ENCODE measurements at regions not wholly inside any gene's neighbourhood (a gene's known extent, or its start where the extent isn't known, plus 50 kb on each side); places are given as distances from the start of the nearest gene placed in this dataset.

DNA sequence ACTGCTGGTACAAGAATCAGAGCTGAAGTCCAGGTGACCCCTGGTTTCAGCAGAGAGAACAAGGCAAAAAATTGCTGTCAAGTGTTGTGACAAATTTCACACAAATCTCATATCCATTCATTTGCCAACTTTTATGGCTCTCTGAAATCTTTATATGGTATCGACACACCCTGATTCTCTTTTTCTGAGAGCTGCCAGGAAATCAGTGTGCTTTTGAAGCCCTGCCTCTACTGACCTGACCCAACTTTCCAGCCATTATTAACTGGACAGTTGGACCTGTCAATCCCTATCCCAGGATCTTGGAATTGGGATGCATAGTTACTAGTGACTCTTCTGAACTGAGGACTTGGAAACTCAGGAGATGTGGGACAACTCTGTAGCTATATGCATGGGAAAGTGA, 288.2 kb upstream of the GADL1 start:
- no peaks in the 10 kb centered on the region for H3K27me3 ChIP-seq (replicated peaks in 2 of 5; ENCODE audit: control insufficient read depth in 4 of 5, insufficient read depth in 5 of 5, low read length in 4 of 5)
- POLR2A ChIA-PET = no interaction called here
- CTCF ChIA-PET = interaction anchor here (1.3 kb wide), 1 partner anchor 24 kb away, joined by 3 read pairs; no protein-coding TSS in a partner anchor
- H3K4me1 ChIP-seq (ENCODE audit: control extremely low read depth in 1 of 4, control insufficient read depth in 4 of 4, insufficient read depth in 4 of 4, low read length in 3 of 4) = peaks cover 3 to 22% (median 13%) of the 10 kb centered on the region in 4 experiments
- H3K9me3 ChIP-seq (ENCODE audit: control extremely low read depth in 1 of 5, control insufficient read depth in 4 of 5, insufficient read depth in 2 of 5, low read depth in 1 of 5, low read length in 4 of 5) = peaks cover 0 to 2% (median 0%) of the 10 kb centered on the region in 5 experiments
- H3K36me3 ChIP-seq (ENCODE audit: control insufficient read depth in 4 of 4, insufficient read depth in 4 of 4, low read length in 3 of 4) = no peaks in the 10 kb centered on the region
- DNase-seq = no peak
- no peak overlapping the region for H3K27ac ChIP-seq (ENCODE audit: insufficient read depth in 1 of 2, low read depth in 1 of 2, low read length in 2 of 2, poor library complexity in 1 of 2, severe bottlenecking in 2 of 2)
- H3K4me3 ChIP-seq (ENCODE audit: control insufficient read depth in 1 of 7, extremely low read depth in 1 of 7, insufficient read depth in 4 of 7, low read depth in 2 of 7, low read length in 6 of 7) = no peak overlapping the region
- 100% methylated on average over 1 of the region's 1 CpG for WGBS (ENCODE audit: insufficient coverage)

DNA sequence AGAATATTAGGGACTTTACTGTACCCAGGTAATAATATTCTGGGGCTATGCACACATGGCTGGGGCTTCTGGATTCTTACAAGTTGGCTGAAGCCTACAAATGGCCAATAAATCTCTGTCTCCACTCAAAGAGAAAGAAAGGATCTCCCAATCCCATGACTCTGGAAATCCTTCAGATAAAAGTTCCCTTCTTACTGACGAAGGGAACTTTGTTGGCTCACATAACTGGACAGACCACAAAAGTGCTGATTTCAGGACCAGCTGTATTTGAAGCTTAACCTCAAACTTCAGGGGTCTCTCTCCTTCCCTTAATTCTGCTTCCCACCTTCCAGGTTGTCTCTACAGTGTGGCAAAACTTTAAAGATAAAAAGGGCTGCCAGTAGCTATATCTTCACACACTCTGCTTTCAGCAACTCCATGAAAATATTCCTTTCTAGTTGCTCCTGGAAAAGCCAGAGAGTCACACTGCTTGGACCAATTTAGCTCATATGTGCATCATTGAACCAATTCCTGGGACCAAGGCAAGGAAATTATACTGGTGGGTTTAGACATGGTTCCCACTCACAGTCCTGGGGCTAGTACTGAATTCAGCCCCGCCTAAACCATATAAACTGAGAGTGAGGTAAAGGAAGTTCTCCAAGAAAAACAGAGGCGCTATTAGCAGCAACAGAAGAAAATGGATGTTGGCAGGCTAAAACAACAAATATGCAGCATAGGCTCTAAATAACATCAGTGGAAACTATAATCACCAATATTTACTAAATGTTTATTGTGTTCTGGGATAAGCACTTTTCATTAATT, 290.0 kb upstream of the GADL1 start:
- H3K4me3 ChIP-seq (ENCODE audit: control insufficient read depth in 1 of 7, extremely low read depth in 1 of 7, insufficient read depth in 4 of 7, low read depth in 2 of 7, low read length in 6 of 7) = no peak overlapping the region
- no peaks in the 10 kb centered on the region for H3K27me3 ChIP-seq (replicated peaks in 2 of 5; ENCODE audit: control insufficient read depth in 4 of 5, insufficient read depth in 5 of 5, low read length in 4 of 5)
- H3K27ac ChIP-seq (ENCODE audit: insufficient read depth in 1 of 2, low read depth in 1 of 2, low read length in 2 of 2, poor library complexity in 1 of 2, severe bottlenecking in 2 of 2) = no peak overlapping the region
- no peaks in the 10 kb centered on the region for H3K36me3 ChIP-seq (ENCODE audit: control insufficient read depth in 4 of 4, insufficient read depth in 4 of 4, low read length in 3 of 4)
- H3K9me3 ChIP-seq (ENCODE audit: control extremely low read depth in 1 of 5, control insufficient read depth in 4 of 5, insufficient read depth in 2 of 5, low read depth in 1 of 5, low read length in 4 of 5) = peaks cover 0 to 2% (median 0%) of the 10 kb centered on the region in 5 experiments
- ChIA-PET POLR2A (no interaction called here), CTCF (interaction anchor here (0.6 to 1.1 kb wide), 2 partner anchors 48 to 217 kb away, joined by 3 read pairs; no protein-coding TSS in a partner anchor)
- no peak for DNase-seq
- no CpG with 5 or more reads among the region's 3 CpGs for WGBS (ENCODE audit: insufficient coverage)
- H3K4me1 ChIP-seq (ENCODE audit: control extremely low read depth in 1 of 4, control insufficient read depth in 4 of 4, insufficient read depth in 4 of 4, low read length in 3 of 4) = peaks cover 0 to 8% (median 1%) of the 10 kb centered on the region in 4 experiments

GRCh38 chr3:31185062-31185357, 290.5 kb upstream of the GADL1 start:
- CTCF ChIA-PET = interaction anchor here (1.1 to 1.4 kb wide), 2 partner anchors 47 to 106 kb away, joined by 3 read pairs; no protein-coding TSS in a partner anchor
- POLR2A ChIA-PET = no interaction called here
- no peak for DNase-seq
- H3K4me1 ChIP-seq (ENCODE audit: control extremely low read depth in 1 of 4, control insufficient read depth in 4 of 4, insufficient read depth in 4 of 4, low read length in 3 of 4) = peaks cover 0 to 8% (median 1%) of the 10 kb centered on the region in 4 experiments
- H3K9me3 ChIP-seq (ENCODE audit: control extremely low read depth in 1 of 5, control insufficient read depth in 4 of 5, insufficient read depth in 2 of 5, low read depth in 1 of 5, low read length in 4 of 5) = peaks cover 0 to 2% (median 0%) of the 10 kb centered on the region in 5 experiments
- no peak overlapping the region for H3K27ac ChIP-seq (ENCODE audit: insufficient read depth in 1 of 2, low read depth in 1 of 2, low read length in 2 of 2, poor library complexity in 1 of 2, severe bottlenecking in 2 of 2)
- no peaks in the 10 kb centered on the region for H3K27me3 ChIP-seq (replicated peaks in 2 of 5; ENCODE audit: control insufficient read depth in 4 of 5, insufficient read depth in 5 of 5, low read length in 4 of 5)
- H3K36me3 ChIP-seq (ENCODE audit: control insufficient read depth in 4 of 4, insufficient read depth in 4 of 4, low read length in 3 of 4) = no peaks in the 10 kb centered on the region
- 100% methylated on average over 2 of the region's 2 CpGs for WGBS (ENCODE audit: insufficient coverage)
- H3K4me3 ChIP-seq (ENCODE audit: control insufficient read depth in 1 of 7, extremely low read depth in 1 of 7, insufficient read depth in 4 of 7, low read depth in 2 of 7, low read length in 6 of 7) = no peak overlapping the region

- H3K27me3 ChIP-seq (replicated peaks in 2 of 5; ENCODE audit: control insufficient read depth in 4 of 5, insufficient read depth in 5 of 5, low read length in 4 of 5) = no peaks in the 10 kb centered on the region
- DNase-seq = no peak
- ChIA-PET CTCF (interaction anchor here (0.6 to 1.4 kb wide), 4 partner anchors 13 to 105 kb away, joined by 3 to 5 read pairs (median 4); no protein-coding TSS in a partner anchor), POLR2A (no interaction called here)
- 88% methylated on average over 1 of the region's 4 CpGs for WGBS (ENCODE audit: insufficient coverage)
- H3K27ac ChIP-seq (ENCODE audit: insufficient read depth in 1 of 2, low read depth in 1 of 2, low read length in 2 of 2, poor library complexity in 1 of 2, severe bottlenecking in 2 of 2) = no peak overlapping the region
- H3K4me1 ChIP-seq (ENCODE audit: control extremely low read depth in 1 of 4, control insufficient read depth in 4 of 4, insufficient read depth in 4 of 4, low read length in 3 of 4) = peaks cover 0 to 8% (median 1%) of the 10 kb centered on the region in 4 experiments
- H3K36me3 ChIP-seq (ENCODE audit: control insufficient read depth in 4 of 4, insufficient read depth in 4 of 4, low read length in 3 of 4) = no peaks in the 10 kb centered on the region
- H3K4me3 ChIP-seq (ENCODE audit: control insufficient read depth in 1 of 7, extremely low read depth in 1 of 7, insufficient read depth in 4 of 7, low read depth in 2 of 7, low read length in 6 of 7) = no peak overlapping the region
- peaks cover 0 to 2% (median 0%) of the 10 kb centered on the region in 5 experiments for H3K9me3 ChIP-seq (ENCODE audit: control extremely low read depth in 1 of 5, control insufficient read depth in 4 of 5, insufficient read depth in 2 of 5, low read depth in 1 of 5, low read length in 4 of 5)
Observed at GRCh38 chr3:31186041-31186440, 291.6 kb upstream of the GADL1 start.

DNA sequence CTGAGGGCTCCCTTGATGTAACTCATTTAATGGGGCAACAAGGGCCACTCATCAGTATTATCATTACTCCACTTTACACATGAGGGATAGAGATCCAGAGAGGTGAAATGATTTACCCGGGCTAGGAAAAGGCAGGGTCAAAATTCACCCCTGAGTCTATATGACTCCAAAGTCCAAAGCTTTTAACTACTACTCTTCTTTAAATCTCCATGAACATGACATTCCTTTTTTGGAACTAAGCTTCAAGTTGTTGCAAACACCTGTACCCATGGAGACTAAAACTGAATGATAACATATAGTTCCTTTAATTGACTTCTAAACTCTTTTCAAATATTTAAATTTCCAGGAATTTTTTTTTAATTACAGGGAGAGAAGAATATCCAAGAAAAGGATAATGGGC, 292.9 kb upstream of the GADL1 start:
- H3K9me3 ChIP-seq (ENCODE audit: control extremely low read depth in 1 of 5, control insufficient read depth in 4 of 5, insufficient read depth in 2 of 5, low read depth in 1 of 5, low read length in 4 of 5) = no peaks in the 10 kb centered on the region
- H3K27ac ChIP-seq (ENCODE audit: insufficient read depth in 1 of 2, low read depth in 1 of 2, low read length in 2 of 2, poor library complexity in 1 of 2, severe bottlenecking in 2 of 2) = no peak overlapping the region
- no CpG with 5 or more reads among the region's 1 CpG for WGBS (ENCODE audit: insufficient coverage)
- DNase-seq = no peak
- H3K36me3 ChIP-seq (ENCODE audit: control insufficient read depth in 4 of 4, insufficient read depth in 4 of 4, low read length in 3 of 4) = no peaks in the 10 kb centered on the region
- H3K27me3 ChIP-seq (replicated peaks in 2 of 5; ENCODE audit: control insufficient read depth in 4 of 5, insufficient read depth in 5 of 5, low read length in 4 of 5) = no peaks in the 10 kb centered on the region
- POLR2A ChIA-PET = interaction anchor here (1.1 kb wide), 1 partner anchor 10 kb away, joined by 3 read pairs; no protein-coding TSS in a partner anchor
- no peak overlapping the region for H3K4me3 ChIP-seq (ENCODE audit: control insufficient read depth in 1 of 7, extremely low read depth in 1 of 7, insufficient read depth in 4 of 7, low read depth in 2 of 7, low read length in 6 of 7)
- CTCF ChIA-PET = interaction anchor here (1.0 to 1.5 kb wide), 2 partner anchors 9 to 14 kb away, joined by 4 to 5 read pairs; no protein-coding TSS in a partner anchor
- peaks cover 0 to 8% (median 1%) of the 10 kb centered on the region in 4 experiments for H3K4me1 ChIP-seq (ENCODE audit: control extremely low read depth in 1 of 4, control insufficient read depth in 4 of 4, insufficient read depth in 4 of 4, low read length in 3 of 4)

DNA sequence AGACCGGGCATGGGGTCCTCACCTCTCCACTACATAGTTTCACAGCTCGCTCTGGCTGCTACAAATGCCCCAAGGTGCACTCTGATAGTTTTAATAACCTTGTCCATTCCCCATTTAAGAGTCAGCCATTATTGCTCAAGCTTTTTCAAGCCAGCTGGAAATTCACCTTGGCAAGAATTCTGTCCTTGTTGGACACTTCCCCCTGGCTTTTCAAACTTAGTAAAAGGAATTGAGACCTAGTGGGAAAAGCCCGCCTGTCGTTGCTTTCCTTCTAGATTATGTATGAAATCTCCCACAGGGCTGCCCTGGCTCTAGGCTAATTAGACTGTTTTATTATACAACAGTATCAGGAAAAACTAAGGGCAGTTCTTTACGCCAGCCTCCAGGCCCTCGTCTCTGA, 293.7 kb upstream of the GADL1 start:
- Histone ChIP-seq H3K9me3 (ENCODE audit: control extremely low read depth in 1 of 5, control insufficient read depth in 4 of 5, insufficient read depth in 2 of 5, low read depth in 1 of 5, low read length in 4 of 5) (no peaks in the 10 kb centered on the region), H3K36me3 (ENCODE audit: control insufficient read depth in 4 of 4, insufficient read depth in 4 of 4, low read length in 3 of 4) (no peaks in the 10 kb centered on the region), H3K27me3 (replicated peaks in 2 of 5; ENCODE audit: control insufficient read depth in 4 of 5, insufficient read depth in 5 of 5, low read length in 4 of 5) (no peaks in the 10 kb centered on the region), H3K4me1 (ENCODE audit: control extremely low read depth in 1 of 4, control insufficient read depth in 4 of 4, insufficient read depth in 4 of 4, low read length in 3 of 4) (peaks cover 0 to 8% (median 1%) of the 10 kb centered on the region in 4 experiments), H3K27ac (ENCODE audit: insufficient read depth in 1 of 2, low read depth in 1 of 2, low read length in 2 of 2, poor library complexity in 1 of 2, severe bottlenecking in 2 of 2) (no peak overlapping the region), H3K4me3 (ENCODE audit: control insufficient read depth in 1 of 7, extremely low read depth in 1 of 7, insufficient read depth in 4 of 7, low read depth in 2 of 7, low read length in 6 of 7) (no peak overlapping the region)
- 100% methylated on average over 5 of the region's 6 CpGs for WGBS (ENCODE audit: insufficient coverage)
- ChIA-PET POLR2A (no interaction called here), CTCF (interaction anchor here (0.7 kb wide), 1 partner anchor 50 kb away, joined by 3 read pairs; no protein-coding TSS in a partner anchor)
- no peak for DNase-seq

GRCh38 chr3:31189330-31189729, 294.9 kb upstream of the GADL1 start:
- H3K27me3 ChIP-seq (replicated peaks in 2 of 5; ENCODE audit: control insufficient read depth in 4 of 5, insufficient read depth in 5 of 5, low read length in 4 of 5) = no peaks in the 10 kb centered on the region
- CTCF ChIA-PET = interaction anchor here (0.8 kb wide), 1 partner anchor 27 kb away, joined by 3 read pairs; no protein-coding TSS in a partner anchor
- H3K4me1 ChIP-seq (ENCODE audit: control extremely low read depth in 1 of 4, control insufficient read depth in 4 of 4, insufficient read depth in 4 of 4, low read length in 3 of 4) = peaks cover 0 to 7% (median 1%) of the 10 kb centered on the region in 4 experiments
- no peaks in the 10 kb centered on the region for H3K9me3 ChIP-seq (ENCODE audit: control extremely low read depth in 1 of 5, control insufficient read depth in 4 of 5, insufficient read depth in 2 of 5, low read depth in 1 of 5, low read length in 4 of 5)
- DNase-seq = no peak
- WGBS (ENCODE audit: insufficient coverage) = 88% methylated on average over 1 of the region's 1 CpG
- no peak overlapping the region for H3K27ac ChIP-seq (ENCODE audit: insufficient read depth in 1 of 2, low read depth in 1 of 2, low read length in 2 of 2, poor library complexity in 1 of 2, severe bottlenecking in 2 of 2)
- no peaks in the 10 kb centered on the region for H3K36me3 ChIP-seq (ENCODE audit: control insufficient read depth in 4 of 4, insufficient read depth in 4 of 4, low read length in 3 of 4)
- POLR2A ChIA-PET = no interaction called here
- no peak overlapping the region for H3K4me3 ChIP-seq (ENCODE audit: control insufficient read depth in 1 of 7, extremely low read depth in 1 of 7, insufficient read depth in 4 of 7, low read depth in 2 of 7, low read length in 6 of 7)
